GM21717 (cell line): ENCODE measurements at regions not wholly inside any gene's neighbourhood (a gene's known extent, or its start where the extent isn't known, plus 50 kb on each side); places are given as distances from the start of the nearest gene placed in this dataset.
"Not testable (repeated sequence)": the region's sequence is repeated elsewhere in the genome, so short reads cannot be mapped to it uniquely, and the experiment has no call there.

Experiments used
- ATAC-seq: cut with Tn5 transposase; IDR thresholded peaks from one replicate; pipeline ENCODE4 v1.9.1; 2021; ENCODE audit warnings: mild to moderate bottlenecking, moderate library complexity; ENCODE audit not compliant: unreplicated experiment

GRCh38 chr4:148575577-148575976, 133.4 kb upstream of the NR3C2 start:
- ATAC-seq = no peak

- ATAC-seq = no peak
Measured at GRCh38 chr4:148574911-148575310, 132.7 kb upstream of the NR3C2 start.

GRCh38 chr4:148574502-148574901, 132.3 kb upstream of the NR3C2 start:
- no peak for ATAC-seq

GRCh38 chr4:148574066-148574465, 131.9 kb upstream of the NR3C2 start:
- ATAC-seq = no peak

- no peak for ATAC-seq
Measured at GRCh38 chr4:148573296-148573695, 131.1 kb upstream of the NR3C2 start.

GRCh38 chr4:148565801-148566200, 123.6 kb upstream of the NR3C2 start:
- ATAC-seq = no peak

GRCh38 chr4:148563684-148564083, 121.5 kb upstream of the NR3C2 start:
- no peak for ATAC-seq

GRCh38 chr4:148561467-148561866, 119.3 kb upstream of the NR3C2 start:
- no peak for ATAC-seq

GRCh38 chr4:148557793-148558192, 115.6 kb upstream of the NR3C2 start:
- ATAC-seq = no peak

- ATAC-seq = no peak
Measured at GRCh38 chr4:148550788-148551187, 108.6 kb upstream of the NR3C2 start.

GRCh38 chr4:148542922-148543623, 100.9 kb upstream of the NR3C2 start:
- no peak for ATAC-seq

GRCh38 chr4:148540622-148541326, 98.6 kb upstream of the NR3C2 start:
- no peak for ATAC-seq

GRCh38 chr4:148539387-148539786, 97.2 kb upstream of the NR3C2 start:
- ATAC-seq = no peak

GRCh38 chr4:148533851-148534250, 91.6 kb upstream of the NR3C2 start:
- ATAC-seq = not testable (repeated sequence)

- ATAC-seq = no peak
Measured at GRCh38 chr4:148530114-148530513, 87.9 kb upstream of the NR3C2 start.

GRCh38 chr4:148527571-148527970, 85.4 kb upstream of the NR3C2 start:
- no peak for ATAC-seq

- ATAC-seq = no peak
Measured at GRCh38 chr4:148522995-148523394, 80.8 kb upstream of the NR3C2 start.

GRCh38 chr4:148515248-148515647, 73.0 kb upstream of the NR3C2 start:
- ATAC-seq = no peak

GRCh38 chr4:148514581-148514980, 72.4 kb upstream of the NR3C2 start:
- no peak for ATAC-seq

- no peak for ATAC-seq
Measured at GRCh38 chr4:148514041-148514440, 71.8 kb upstream of the NR3C2 start.

- ATAC-seq = no peak
Measured at GRCh38 chr4:148510211-148510610, 68.0 kb upstream of the NR3C2 start.

GRCh38 chr4:148503681-148504080, 61.5 kb upstream of the NR3C2 start:
- ATAC-seq = no peak

- no peak for ATAC-seq
Measured at GRCh38 chr4:148497258-148497657, 55.0 kb upstream of the NR3C2 start.
